HepG2 (cell line): ENCODE measurements at regions not wholly inside any gene's neighbourhood (a gene's known extent, or its start where the extent isn't known, plus 50 kb on each side); places are given as distances from the start of the nearest gene placed in this dataset.

ENCODE experiments used
- BCL3 ChIP-seq: sonication (generic); formaldehyde crosslinking; IDR thresholded peaks from 2 replicates; pipeline ENCODE4 v1.5.1; 2020; ENCODE audit warnings: mild to moderate bottlenecking, missing genetic modification reagents, moderate library complexity
- CEBPB ChIP-seq: IDR thresholded peaks from 2 replicates; pipeline ENCODE4 v1.6.1; 2011; ENCODE audit warnings: low read depth, low read length, improper control_type of control experiment, borderline replicate concordance
- CTCF ChIP-seq: sonication (generic); formaldehyde crosslinking; IDR thresholded peaks from 2 replicates; pipeline ENCODE4 v1.5.0; 2020; ENCODE audit warnings: mild to moderate bottlenecking, missing genetic modification reagents, moderate library complexity
- DR1 ChIP-seq: sonication (generic); formaldehyde crosslinking; IDR thresholded peaks from 2 replicates; pipeline ENCODE4 v1.8.0; 2021; ENCODE audit warnings: mild to moderate bottlenecking, missing genetic modification reagents, inconsistent platforms
- KAT2B ChIP-seq: fragments of 150-350 bp; IDR thresholded peaks from 2 replicates; pipeline ENCODE4 v1.6.1; 2014; ENCODE audit warnings: low read depth, low read length, borderline replicate concordance
- POLR2A ChIP-seq, 2 experiments: IDR thresholded peaks; 2 replicates each; pipeline ENCODE4 v1.6.1; 2011; ENCODE audit warnings: low read depth in 2 of 2, low read length in 2 of 2, mild to moderate bottlenecking in 1 of 2, moderate library complexity in 1 of 2; ENCODE audit not compliant: insufficient read depth in 1 of 2
- SMC3 ChIP-seq: IDR thresholded peaks from 2 replicates; pipeline ENCODE4 v1.6.1; 2011; ENCODE audit warnings: low read length, improper control_type of control experiment
- YY1 ChIP-seq: IDR thresholded peaks from 2 replicates; pipeline ENCODE4 v1.6.1; 2011; ENCODE audit warnings: low read length, low read depth, moderate library complexity, mild to moderate bottlenecking; ENCODE audit not compliant: insufficient read depth, insufficient replicate concordance
- ZNF274 ChIP-seq: sonication (generic); formaldehyde crosslinking; IDR thresholded peaks from 2 replicates; pipeline ENCODE4 v1.5.1; 2020; ENCODE audit warnings: mild to moderate bottlenecking, missing genetic modification reagents
- ZNF333 ChIP-seq: sonication (generic); formaldehyde crosslinking; IDR thresholded peaks from 2 replicates; pipeline ENCODE4 v1.4.0; 2020; ENCODE audit warnings: mild to moderate bottlenecking, missing genetic modification reagents, borderline replicate concordance
- ZNF83 ChIP-seq: sonication (generic); formaldehyde crosslinking; IDR thresholded peaks from 2 replicates; pipeline ENCODE4 v1.4.0; 2020; ENCODE audit warnings: missing genetic modification reagents, mild to moderate bottlenecking, borderline replicate concordance

GRCh38 chrX:56033495-56034180 is 198.5 kb upstream of the KLF8 start:
- no peak for TF ChIP-seq ZNF333 (CRISPR knock-in tag)
- TF ChIP-seq BCL3 (CRISPR knock-in tag): no peak
- no peak for TF ChIP-seq POLR2A (IDR thresholded peaks at IDR 0.05; ENCODE audit: insufficient read depth in 1 of 2, low read depth in 2 of 2, low read length in 2 of 2)
- TF ChIP-seq ZNF83 (CRISPR knock-in tag): no peak
- no peak for TF ChIP-seq CTCF (CRISPR knock-in tag)
- TF ChIP-seq KAT2B: no peak
- no peak for TF ChIP-seq DR1 (CRISPR knock-in tag)
- TF ChIP-seq CEBPB: no peak
- TF ChIP-seq ZNF274 (CRISPR knock-in tag): no peak
- no peak for TF ChIP-seq YY1
- no peak for TF ChIP-seq SMC3
